Bronchial epithelial cell (primary cell): ENCODE measurements at regions not wholly inside any gene's neighbourhood (a gene's known extent, or its start where the extent isn't known, plus 50 kb on each side); places are given as distances from the start of the nearest gene placed in this dataset.
A peak's percentile ranks its signal among the peaks of the same experiment; 100 is the strongest.

Source experiments
- DNase-seq: peaks from one replicate; pipeline ENCODE4 v3.0.0-alpha.2; 2010; ENCODE audit warnings: low read depth
- FAIRE-seq: peaks from 2 replicates; lab custom pipeline; 2011; peaks lifted over from hg19 to GRCh38; lab: Jason Lieb, UNC
- H3K27me3 ChIP-seq: 2 replicates; pipeline ENCODE4 v1.5.1; 2011; ENCODE audit warnings: low read length; ENCODE audit not compliant: control insufficient read depth, insufficient read depth
- H3K36me3 ChIP-seq: 2 replicates; pipeline ENCODE4 v1.5.1; 2011; ENCODE audit warnings: low read length; ENCODE audit not compliant: control insufficient read depth, insufficient read depth
- H3K4me3 ChIP-seq: 2 replicates; pipeline ENCODE4 v1.5.1; 2011; ENCODE audit warnings: mild to moderate bottlenecking, low read depth, low read length, control low read depth
- TF ChIP-seq, protein P1 (sequence below): IDR thresholded peaks from 2 replicates; pipeline ENCODE4 v1.5.1; 2011; ENCODE audit warnings: mild to moderate bottlenecking, moderate library complexity, low read length, control low read depth, inconsistent platforms; ENCODE audit not compliant: insufficient read depth, severe bottlenecking

DNA sequence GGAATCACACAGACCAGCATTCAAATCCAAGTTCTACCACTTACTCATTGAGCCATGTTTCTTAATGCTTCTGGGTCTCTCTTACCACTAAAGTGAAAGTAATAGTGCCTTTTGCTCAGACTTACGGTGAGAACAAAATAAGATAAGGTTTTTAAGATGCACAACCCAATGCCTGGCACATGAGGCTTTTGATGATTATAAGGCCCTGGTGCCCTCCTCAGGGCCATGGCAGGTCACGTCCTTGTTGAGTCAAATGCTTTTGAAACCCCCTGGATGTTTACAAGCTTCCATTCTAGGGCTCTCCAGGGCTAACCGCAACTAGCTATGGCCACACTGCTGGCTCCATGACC lies 76.0 kb downstream of the TENT5C start:
- Histone ChIP-seq H3K4me3 (no peak overlapping the region), H3K27me3 (peaks cover 2% of the 10 kb centered on the region), H3K36me3 (no peaks in the 10 kb centered on the region)
- DNase-seq (no peak), FAIRE-seq (no peak)
- TF ChIP-seq, protein P1, sequence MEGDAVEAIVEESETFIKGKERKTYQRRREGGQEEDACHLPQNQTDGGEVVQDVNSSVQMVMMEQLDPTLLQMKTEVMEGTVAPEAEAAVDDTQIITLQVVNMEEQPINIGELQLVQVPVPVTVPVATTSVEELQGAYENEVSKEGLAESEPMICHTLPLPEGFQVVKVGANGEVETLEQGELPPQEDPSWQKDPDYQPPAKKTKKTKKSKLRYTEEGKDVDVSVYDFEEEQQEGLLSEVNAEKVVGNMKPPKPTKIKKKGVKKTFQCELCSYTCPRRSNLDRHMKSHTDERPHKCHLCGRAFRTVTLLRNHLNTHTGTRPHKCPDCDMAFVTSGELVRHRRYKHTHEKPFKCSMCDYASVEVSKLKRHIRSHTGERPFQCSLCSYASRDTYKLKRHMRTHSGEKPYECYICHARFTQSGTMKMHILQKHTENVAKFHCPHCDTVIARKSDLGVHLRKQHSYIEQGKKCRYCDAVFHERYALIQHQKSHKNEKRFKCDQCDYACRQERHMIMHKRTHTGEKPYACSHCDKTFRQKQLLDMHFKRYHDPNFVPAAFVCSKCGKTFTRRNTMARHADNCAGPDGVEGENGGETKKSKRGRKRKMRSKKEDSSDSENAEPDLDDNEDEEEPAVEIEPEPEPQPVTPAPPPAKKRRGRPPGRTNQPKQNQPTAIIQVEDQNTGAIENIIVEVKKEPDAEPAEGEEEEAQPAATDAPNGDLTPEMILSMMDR = no peak

DNA sequence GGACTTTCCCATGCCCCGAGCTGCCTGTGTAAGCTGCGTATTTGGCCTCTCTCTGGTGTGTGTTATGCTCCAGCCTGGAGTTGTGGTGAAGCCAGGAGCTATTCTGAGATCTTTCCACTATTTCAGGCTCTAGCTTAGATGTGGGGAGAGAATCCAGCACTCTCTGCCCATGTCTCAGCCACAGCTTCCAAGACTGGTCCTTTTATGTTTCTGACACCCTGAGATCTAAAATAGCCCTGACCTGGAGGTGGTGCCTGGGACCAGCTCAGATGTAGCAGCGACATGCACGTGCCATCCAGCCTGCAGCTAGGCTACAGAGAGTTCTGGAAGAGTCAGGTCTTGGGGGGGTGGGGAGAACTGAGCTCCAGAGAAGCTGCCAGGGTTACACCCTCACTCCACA lies 76.5 kb downstream of the TENT5C start:
- Histone ChIP-seq H3K27me3 (peaks cover 2% of the 10 kb centered on the region), H3K36me3 (no peaks in the 10 kb centered on the region), H3K4me3 (no peak overlapping the region)
- TF ChIP-seq, protein P1 = no peak
- FAIRE-seq = no peak
- no peak for DNase-seq

DNA sequence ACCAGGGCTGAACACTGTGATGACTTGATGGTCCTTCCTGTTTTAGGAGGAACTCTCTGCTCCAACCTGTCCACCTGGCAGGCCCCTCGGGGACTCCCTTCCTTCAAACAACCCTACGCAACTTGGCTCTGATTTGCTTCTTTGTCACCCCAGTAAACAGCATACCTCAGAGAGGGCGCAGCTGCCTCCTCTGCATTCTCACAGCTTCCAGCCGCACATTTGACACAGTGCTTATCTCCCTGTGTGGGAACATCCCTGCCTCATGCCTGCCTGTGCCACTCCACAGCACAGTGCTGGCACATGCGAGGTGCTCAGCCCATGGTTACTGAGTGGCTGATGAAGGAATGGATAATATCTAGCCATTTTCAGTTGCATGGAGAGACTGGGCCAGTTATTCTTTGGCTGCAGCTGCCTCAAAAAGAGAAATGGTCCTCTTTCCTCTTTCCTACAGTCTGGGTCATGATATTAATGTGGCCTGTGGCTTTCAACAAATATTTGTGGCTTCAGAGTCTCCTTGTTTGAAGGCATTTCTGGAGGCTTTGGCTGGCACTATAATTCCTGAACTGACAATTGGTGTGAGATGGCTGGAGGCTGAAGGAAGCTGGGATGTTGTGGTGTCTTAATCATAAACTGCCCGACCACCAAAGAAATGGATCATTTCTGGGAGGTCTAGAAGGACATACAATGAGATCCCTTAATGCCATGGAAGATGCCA lies 77.9 kb downstream of the TENT5C start:
- Histone ChIP-seq H3K36me3 (no peaks in the 10 kb centered on the region), H3K27me3 (peaks cover 2% of the 10 kb centered on the region), H3K4me3 (no peak overlapping the region)
- TF ChIP-seq, protein P1 = no peak
- no peak for FAIRE-seq
- DNase-seq = no peak

DNA sequence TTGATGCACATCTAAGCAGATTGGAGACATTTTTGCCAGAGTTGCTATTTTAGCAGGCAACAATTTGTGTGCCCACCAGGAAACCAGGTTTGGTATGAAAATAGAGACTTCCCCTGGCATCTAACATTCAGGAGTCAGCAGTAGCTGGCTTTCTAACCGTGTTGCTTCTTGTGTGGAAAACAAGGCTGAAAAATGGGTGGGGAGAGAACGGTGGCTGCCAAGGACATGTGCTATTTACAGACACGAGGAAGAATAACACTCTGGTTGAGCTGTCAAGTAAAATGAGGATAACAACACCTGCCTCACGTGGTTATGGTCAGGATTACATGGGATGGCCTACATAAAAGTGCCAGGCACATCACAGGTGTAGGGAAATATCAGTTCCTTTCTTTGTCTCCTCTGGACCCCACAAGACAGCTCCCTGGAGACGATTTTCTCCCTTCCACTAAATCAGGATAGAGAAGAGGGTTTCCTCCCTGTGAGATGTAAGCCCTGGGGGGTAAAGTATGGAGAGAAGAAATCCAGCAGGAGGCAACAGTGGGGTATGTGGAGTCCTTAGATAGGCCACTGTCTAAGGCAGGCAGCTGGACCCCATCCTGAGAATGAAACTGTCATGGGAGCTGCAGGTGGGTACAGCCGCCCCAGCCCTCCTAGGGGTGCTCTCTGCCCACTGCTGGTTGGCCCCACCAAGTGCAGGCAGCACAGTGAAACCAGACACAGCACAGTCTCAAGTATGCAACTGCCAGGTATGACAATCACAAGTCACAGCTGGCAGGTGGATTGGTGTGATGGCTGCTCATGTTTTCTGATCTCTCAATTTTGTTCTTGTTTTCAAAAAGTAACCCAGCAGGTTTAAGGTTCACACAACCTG lies 80.3 kb downstream of the TENT5C start:
- peak; percentile 32 for FAIRE-seq
- Histone ChIP-seq H3K4me3 (no peak overlapping the region), H3K36me3 (no peaks in the 10 kb centered on the region), H3K27me3 (no peaks in the 10 kb centered on the region)
- TF ChIP-seq, protein P1 = no peak
- DNase-seq = no peak

DNA sequence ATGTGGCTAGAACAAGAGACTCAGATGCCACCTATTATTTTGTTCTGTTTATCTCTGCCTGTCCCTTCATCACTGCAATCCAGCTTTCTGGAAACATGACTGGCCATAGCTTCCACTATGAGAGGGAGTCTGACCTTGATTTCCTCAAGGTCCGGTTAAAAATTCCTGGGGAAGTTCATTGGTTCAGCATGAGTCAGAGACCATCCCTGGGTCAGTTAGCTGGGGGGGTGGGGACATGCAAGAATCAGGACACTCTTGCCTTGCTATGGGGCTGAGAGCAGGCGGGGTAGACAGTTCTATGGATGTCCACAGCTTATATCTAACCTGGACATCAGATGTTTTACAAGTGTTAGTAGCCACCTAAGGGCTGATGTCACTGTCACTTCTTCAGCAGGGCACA lies 81.1 kb downstream of the TENT5C start:
- DNase-seq = no peak
- no peak for FAIRE-seq
- Histone ChIP-seq H3K4me3 (no peak overlapping the region), H3K36me3 (no peaks in the 10 kb centered on the region), H3K27me3 (peaks cover under 1% of the 10 kb centered on the region)
- TF ChIP-seq, protein P1 = no peak
